ENCODE measurements at regions not wholly inside any gene's neighbourhood (a gene's known extent, or its start where the extent isn't known, plus 50 kb on each side); places are given as distances from the start of the nearest gene placed in this dataset.
A peak's percentile ranks its signal among the peaks of the same experiment; 100 is the strongest.
"Not testable (repeated sequence)": the region's sequence is repeated elsewhere in the genome, so short reads cannot be mapped to it uniquely, and the experiment has no call there.

GRCh38 chr1:99444211-99444927 lies 180.1 kb downstream of the PLPPR4 start:
- DNase-seq (ENCODE audit: low spot score): not testable (repeated sequence)

DNA sequence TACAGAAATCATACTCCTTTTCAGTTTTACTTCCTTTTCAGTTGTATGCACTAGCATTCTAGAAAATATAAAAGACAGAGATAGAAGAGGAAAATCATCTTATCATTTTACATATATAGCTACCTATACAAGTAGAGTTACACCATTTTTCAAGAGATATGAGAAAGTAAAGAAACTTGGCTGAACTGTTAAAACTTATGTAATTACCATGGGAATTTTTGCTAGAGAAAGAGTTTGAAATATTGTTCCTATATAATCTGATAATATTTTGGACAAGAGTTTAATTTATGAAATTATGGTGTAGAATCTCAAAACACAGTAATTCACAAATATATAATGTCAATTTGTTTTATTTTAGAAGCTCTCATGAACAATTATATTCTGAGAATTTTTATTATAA lies 180.8 kb downstream of the PLPPR4 start:
- no peak for DNase-seq (ENCODE audit: low spot score)

- peak; percentile 60 for DNase-seq (ENCODE audit: low spot score)
Measured at GRCh38 chr1:99445486-99445885, 181.2 kb downstream of the PLPPR4 start.

DNA sequence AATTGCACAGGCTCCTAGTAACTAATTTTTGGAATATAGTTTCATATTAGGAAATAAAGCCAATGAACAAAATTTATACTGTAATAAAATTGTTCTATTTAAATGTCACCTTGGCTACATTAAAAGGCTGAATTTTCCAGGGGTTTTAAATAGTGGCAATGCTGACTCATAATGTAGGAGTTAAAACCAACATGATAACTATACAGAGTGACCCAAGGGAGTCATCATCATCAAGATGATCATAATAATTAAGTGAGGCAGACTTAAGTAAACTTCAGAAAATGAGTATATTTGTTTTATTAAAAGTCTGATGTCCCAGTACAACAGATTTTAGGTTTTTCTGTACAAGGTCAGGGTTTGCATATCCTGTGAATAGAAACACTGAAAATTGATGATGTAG lies 183.4 kb downstream of the PLPPR4 start:
- no peak for DNase-seq (ENCODE audit: low spot score)

GRCh38 chr1:99455760-99456159 lies 190.2 kb upstream of the PALMD start:
- DNase-seq (ENCODE audit: low spot score): no peak

GRCh38 chr1:99456536-99456935 lies 189.4 kb upstream of the PALMD start:
- DNase-seq (ENCODE audit: low spot score): peak; percentile 6

GRCh38 chr1:99457381-99458165 lies 188.3 kb upstream of the PALMD start:
- peak; percentile 41 for DNase-seq (ENCODE audit: low spot score)

GRCh38 chr1:99461499-99461898 lies 184.4 kb upstream of the PALMD start:
- DNase-seq (ENCODE audit: low spot score): no peak

DNA sequence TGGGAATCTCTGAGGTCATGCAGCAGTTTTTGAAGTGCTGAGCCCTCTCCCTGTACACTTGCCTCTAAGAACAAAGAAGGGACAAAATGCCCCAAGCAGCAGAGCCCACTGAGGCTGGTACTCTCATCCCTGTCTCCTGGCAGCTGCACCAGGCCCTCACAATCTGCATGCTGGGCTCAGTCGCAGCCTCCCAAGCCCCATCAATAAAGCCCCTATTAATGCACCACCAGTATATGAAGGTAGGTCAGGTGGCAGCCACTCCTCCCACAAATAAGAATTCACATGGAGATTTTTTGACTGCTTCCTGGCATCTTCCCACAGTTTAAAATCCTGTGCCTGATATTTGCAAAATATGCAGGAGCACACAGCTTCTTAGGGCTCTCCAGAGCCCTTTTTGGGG lies 181.2 kb upstream of the PALMD start:
- DNase-seq (ENCODE audit: low spot score): no peak

GRCh38 chr1:99465176-99465900 lies 180.6 kb upstream of the PALMD start:
- DNase-seq (ENCODE audit: low spot score): peak; percentile 62

- no peak for DNase-seq (ENCODE audit: low spot score)
Measured at GRCh38 chr1:99467645-99468044, 178.3 kb upstream of the PALMD start.

- DNase-seq (ENCODE audit: low spot score): peak; percentile 31
Measured at GRCh38 chr1:99469550-99469971, 176.4 kb upstream of the PALMD start.

DNA sequence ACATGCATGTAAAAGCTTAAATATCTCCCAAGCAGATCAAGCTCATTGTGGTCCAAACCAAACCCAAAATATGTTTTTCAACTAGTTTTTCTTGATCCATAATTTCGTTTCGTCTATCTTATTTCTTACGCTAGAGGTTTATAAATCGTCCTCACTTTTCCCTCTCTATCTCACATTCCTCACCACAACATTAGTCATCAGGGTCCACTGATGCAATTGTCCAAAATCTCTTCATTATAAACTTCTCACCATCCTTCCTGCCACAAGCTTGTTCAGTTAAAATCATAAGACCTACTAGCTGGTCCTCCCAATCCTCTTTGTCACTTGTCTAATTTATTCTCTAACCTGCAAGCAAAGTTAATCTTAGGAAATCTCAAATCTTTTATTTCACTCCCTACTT lies 173.0 kb upstream of the PALMD start:
- no peak for DNase-seq (ENCODE audit: low spot score)

- no peak for DNase-seq (ENCODE audit: low spot score)
Measured at GRCh38 chr1:99474350-99474893, 171.5 kb upstream of the PALMD start.

DNA sequence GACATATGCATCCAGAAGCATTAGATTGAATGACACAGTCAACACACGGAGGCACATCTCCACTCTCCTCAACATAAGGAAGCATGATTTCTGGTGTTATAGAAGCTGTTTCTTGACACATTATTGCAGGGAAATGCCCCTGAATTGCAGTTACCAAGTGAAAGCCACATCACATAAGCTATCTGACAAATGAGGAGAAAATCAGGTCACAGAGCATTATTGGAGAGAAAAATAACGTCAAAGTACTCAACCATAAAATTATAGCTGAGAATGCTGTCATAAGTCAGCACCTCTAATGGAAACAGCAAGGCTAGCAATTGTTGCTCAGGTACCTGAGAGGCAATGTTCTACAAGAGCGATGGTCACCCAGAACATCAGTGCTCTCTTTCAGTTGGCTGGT lies 169.9 kb upstream of the PALMD start:
- DNase-seq (ENCODE audit: low spot score): no peak

DNA sequence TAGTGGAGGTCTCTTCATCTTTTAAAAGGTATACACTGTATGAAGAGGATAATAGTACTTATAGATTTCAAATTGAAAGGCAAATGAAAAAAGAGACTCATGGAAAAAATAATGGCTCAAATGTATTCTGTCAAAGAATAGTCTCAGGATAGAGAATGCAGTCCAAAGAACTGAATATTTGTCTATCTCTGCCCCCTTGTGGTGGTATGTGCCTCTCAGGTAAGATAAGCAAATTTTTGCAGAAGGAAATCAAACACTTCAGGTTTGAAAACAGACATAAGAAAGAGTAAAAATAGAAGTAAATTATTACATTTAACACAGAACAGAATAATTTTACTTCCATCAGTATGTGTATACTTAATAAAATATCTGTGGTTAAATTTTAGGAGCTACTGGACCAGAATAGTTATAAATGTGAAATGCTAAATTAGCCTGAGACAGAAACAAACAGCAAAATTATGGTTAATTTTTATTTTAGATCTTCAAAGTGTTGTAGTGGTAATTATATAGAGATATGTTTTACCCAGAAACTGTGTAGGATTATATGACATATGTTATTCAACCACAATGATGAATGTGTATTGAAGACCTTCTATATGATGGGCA lies 164.4 kb upstream of the PALMD start:
- DNase-seq (ENCODE audit: low spot score): peak; percentile 46

DNA sequence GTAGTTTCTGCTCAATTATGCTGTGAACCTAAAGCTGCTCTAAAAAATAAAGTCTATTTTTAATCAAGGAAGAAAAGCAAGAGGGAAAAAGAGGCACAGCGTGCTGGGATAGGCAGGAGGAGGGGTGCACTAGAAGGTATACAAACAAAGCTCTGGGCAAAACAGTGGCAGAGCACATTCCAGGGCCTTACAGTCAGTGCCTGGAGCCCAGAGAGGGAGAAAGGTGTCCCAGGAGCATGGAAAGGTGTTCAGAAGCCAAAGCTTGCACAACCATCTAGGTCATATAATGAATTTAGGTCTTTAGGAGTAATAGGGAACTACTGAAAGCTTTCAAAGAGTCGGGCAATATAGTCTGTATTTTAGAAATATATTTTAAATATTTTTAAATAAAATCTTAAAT lies 163.6 kb upstream of the PALMD start:
- no peak for DNase-seq (ENCODE audit: low spot score)

DNA sequence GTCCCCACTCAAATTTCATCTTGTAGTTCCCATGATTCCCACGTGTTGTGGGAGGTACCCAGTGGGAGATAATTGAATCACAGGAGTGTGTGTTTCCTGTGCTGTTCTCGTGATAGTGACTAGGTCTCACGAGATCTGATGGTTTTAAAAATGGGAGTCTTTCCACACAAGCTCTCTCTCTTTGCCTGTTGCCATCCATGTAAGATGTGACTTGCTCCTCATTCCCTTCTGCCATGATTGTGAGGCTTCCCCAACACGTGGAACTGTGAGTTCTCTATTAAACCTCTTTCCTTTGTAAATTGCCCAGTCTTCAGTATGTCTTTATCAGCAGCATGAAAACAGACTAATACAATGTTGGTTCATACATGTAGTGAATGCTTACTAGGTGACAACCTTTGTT lies 163.2 kb upstream of the PALMD start:
- no peak for DNase-seq (ENCODE audit: low spot score)

DNA sequence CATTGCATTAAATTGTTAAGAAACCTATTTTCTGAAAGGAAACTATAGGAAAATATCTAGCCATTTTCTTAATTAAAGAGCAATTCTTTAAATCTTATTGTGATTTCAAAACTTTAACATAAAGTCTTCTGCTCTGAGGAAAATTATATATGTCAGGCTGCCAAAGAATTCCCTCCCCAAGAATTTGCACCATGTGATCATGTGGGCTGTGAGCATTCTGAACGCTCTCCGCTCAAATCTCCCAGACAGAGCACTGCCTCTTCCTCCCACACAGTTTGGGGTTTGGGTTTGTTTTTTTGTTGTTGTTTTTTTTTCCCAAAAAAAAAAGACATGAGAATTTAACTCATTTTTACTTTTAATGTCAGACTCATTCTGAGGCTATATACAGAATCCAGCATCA lies 155.9 kb upstream of the PALMD start:
- no peak for DNase-seq (ENCODE audit: low spot score)

DNA sequence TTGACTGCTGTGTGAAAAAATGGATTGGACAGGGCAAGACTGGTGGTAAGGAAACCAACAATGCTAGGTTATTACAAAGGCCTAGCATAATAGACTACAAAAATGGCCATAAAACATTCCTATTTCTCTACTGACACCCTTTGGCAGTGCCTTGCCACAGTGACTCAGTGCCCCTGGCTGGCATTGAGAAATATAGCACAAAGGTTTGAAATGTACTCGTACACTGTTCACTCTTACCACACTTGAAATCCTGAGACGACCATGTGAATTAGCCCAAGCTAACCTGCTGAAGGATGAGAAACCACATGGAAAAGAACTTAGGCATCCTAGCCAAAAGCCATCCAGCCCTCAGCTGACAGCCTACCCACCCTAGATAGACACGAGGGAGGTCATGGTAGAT lies 149.8 kb upstream of the PALMD start:
- DNase-seq (ENCODE audit: low spot score): no peak

DNA sequence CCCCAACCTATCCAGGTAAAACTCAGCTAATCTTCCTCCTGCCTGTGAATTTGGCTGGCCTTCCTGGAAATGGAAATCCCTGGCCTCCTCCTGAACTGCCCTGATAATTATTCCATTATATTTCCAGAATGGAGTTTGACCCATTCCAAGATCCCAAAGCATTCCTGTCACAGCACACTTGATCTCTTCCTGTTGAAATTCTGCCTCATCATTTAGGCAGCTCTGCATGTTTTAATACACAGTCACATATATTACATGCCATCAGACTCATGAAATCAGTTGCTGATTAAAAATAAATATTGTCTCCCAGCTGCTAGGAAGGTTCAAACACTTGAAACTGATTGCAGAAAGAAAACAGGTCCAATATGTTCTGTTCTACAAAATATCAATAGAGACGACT lies 148.2 kb upstream of the PALMD start:
- no peak for DNase-seq (ENCODE audit: low spot score)

DNA sequence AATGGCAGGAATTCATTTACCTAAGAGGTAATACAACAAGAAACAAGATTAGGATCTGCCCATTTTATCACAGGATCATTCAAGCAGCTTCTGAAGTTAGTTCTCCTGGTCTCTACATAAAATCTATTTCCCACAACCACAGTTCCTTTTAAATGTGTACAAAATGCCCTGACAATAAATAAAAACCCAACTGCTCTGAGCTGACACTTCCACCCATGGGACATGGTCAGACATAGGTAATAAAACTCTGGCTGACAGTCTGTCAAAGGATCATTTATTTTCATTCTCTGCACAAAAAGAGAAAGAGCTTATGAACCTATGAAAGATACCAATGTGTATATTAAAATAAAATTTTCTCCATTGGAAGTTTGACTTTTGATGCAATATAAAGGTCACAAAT lies 145.4 kb upstream of the PALMD start:
- DNase-seq (ENCODE audit: low spot score): no peak
